Ascending aorta (tissue), 2 donors: ENCODE measurements at regions not wholly inside any gene's neighbourhood (a gene's known extent, or its start where the extent isn't known, plus 50 kb on each side); places are given as distances from the start of the nearest gene placed in this dataset.

Source experiments
- DNase-seq, 2 donors: peaks; one replicate each; pipeline ENCODE4 v3.0.0-alpha.2; 2019; ENCODE audit warnings: low spot score in 2 of 2
- H3K27ac ChIP-seq, 2 donors: fragments of 200-600 bp; sonication (generic); one replicate each; pipeline ENCODE4 v1.5.1; 2016 to 2017; ENCODE audit warnings: mild to moderate bottlenecking in 1 of 2
- H3K27me3 ChIP-seq: fragments of 200-600 bp; sonication (generic); one replicate; pipeline ENCODE4 v1.5.1; 2017
- H3K36me3 ChIP-seq, 2 donors: fragments of 200-600 bp; sonication (generic); one replicate each; pipeline ENCODE4 v1.5.1; 2016
- H3K4me1 ChIP-seq, 2 donors: fragments of 200-600 bp; sonication (generic); one replicate each; pipeline ENCODE4 v1.5.1; 2016 to 2017; ENCODE audit warnings: mild to moderate bottlenecking in 1 of 2
- H3K4me3 ChIP-seq, 2 donors: fragments of 200-600 bp; sonication (generic); one replicate each; pipeline ENCODE4 v1.5.1; 2016 to 2017; ENCODE audit warnings: mild to moderate bottlenecking in 1 of 2
- H3K9me3 ChIP-seq, 2 donors: fragments of 200-600 bp; sonication (generic); one replicate each; pipeline ENCODE4 v1.5.1; 2016
- intact Hi-C: fragments of 100-400 bp; cut with DNase I; formaldehyde crosslinking; loops from one replicate; pipeline ENCODE4 v1.15.1; 2023
- TF ChIP-seq, protein P1 (sequence below), 3 experiments: fragments of 200-600 bp in 2 of 3; fragments of 450-650 bp in 1 of 3; sonication (generic) in 2 of 3; IDR thresholded peaks; one replicate each; pipeline ENCODE4 v1.5.1; 2016 to 2019; ENCODE audit warnings: antibody characterized with exemption in 3 of 3, mild to moderate bottlenecking in 1 of 3, moderate library complexity in 1 of 3

DNA sequence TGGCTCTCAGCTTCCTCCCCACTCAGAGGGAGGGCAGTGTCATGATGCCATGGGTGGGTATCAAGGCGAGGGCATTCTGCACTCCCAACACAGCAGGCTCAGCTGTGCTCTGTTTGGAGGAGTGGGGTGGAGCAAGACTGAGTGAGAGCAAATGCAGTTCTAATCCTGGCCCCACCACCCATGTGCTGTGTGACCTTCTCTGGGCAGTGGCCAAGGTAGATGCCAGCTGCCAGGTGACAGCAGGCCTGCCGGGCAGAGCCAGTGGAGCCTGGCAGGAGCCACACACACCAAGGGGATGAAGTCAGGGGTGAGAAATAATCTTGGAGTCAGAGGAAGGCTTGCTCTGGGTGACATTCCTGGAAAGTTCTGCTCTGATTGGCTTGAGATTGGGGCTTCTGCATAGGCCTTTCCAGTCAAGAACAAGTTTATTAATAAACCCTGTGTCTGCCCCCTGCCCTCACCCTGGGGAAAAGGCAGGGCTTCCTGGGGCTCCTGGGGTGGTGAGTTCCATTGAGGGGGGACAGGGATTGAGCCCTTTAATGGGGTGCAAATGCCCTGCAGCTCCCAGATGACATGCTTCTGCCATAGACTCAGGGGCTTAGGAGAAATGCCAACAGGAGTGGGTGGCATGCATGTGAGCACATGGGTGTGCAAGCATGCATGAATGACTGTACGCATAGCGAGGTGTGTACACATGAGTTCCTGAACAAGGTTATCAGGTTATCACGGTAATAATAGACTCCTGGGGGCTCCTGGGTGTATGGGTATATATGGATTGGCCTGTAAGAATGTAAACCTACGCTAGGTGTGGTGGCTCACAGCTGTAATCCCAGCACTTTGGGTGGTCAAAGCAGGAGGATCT, 134.2 kb downstream of the MRPL14 start:
- H3K27me3 ChIP-seq = no peaks in the 10 kb centered on the region
- peak in 1 of 2 donors; percentile 35 for DNase-seq
- H3K4me1 ChIP-seq = peaks cover 6 to 20% of the 10 kb centered on the region in 2 donors
- TF ChIP-seq, protein P1, sequence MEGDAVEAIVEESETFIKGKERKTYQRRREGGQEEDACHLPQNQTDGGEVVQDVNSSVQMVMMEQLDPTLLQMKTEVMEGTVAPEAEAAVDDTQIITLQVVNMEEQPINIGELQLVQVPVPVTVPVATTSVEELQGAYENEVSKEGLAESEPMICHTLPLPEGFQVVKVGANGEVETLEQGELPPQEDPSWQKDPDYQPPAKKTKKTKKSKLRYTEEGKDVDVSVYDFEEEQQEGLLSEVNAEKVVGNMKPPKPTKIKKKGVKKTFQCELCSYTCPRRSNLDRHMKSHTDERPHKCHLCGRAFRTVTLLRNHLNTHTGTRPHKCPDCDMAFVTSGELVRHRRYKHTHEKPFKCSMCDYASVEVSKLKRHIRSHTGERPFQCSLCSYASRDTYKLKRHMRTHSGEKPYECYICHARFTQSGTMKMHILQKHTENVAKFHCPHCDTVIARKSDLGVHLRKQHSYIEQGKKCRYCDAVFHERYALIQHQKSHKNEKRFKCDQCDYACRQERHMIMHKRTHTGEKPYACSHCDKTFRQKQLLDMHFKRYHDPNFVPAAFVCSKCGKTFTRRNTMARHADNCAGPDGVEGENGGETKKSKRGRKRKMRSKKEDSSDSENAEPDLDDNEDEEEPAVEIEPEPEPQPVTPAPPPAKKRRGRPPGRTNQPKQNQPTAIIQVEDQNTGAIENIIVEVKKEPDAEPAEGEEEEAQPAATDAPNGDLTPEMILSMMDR (IDR thresholded peaks at IDR 0.05) = no peak
- H3K27ac ChIP-seq = peak overlapping the region in 1 of 2 donors; percentile 78
- no peaks in the 10 kb centered on the region for H3K9me3 ChIP-seq
- intact Hi-C loops = loop anchor here (2.0 to 5.0 kb wide), 2 partner anchors 20 to 64 kb away; no protein-coding TSS in a partner anchor
- H3K36me3 ChIP-seq = no peaks in the 10 kb centered on the region
- H3K4me3 ChIP-seq = no peak overlapping the region

DNA sequence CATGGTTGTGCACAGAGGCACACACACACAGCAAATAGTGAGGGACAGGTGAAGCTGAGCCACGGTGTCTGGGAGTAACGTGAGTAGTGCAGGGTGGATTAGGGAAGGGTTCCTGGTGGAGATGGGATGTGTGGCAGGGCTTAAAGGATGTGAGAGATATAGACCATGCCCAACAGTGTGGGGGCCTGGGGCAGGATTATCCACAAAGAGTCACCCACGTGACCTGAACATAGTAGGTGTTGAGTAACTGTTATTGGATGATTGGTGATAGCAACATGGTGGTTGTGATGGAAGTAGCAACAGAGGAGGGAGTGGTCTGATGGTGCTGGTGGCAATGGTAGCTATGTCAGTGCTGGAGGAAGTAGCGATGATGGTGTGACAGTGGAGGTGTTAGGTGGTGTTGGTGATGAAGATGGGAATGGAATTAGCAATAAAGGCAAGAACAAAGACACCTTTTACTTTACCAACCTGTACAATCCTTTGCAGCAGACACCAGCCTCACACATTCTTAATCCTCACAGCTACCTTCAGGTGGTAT, 135.1 kb downstream of the MRPL14 start:
- no peak for DNase-seq
- intact Hi-C loops = loop anchor here (2.0 to 5.0 kb wide), 2 partner anchors 19 to 65 kb away; no protein-coding TSS in a partner anchor
- Histone ChIP-seq H3K9me3 (no peaks in the 10 kb centered on the region), H3K4me3 (no peak overlapping the region), H3K27me3 (no peaks in the 10 kb centered on the region), H3K36me3 (no peaks in the 10 kb centered on the region), H3K4me1 (peaks cover 6 to 20% of the 10 kb centered on the region in 2 donors), H3K27ac (peak overlapping the region in 1 of 2 donors; percentile 67)
- TF ChIP-seq, protein P1 (IDR thresholded peaks at IDR 0.05) = no peak

DNA sequence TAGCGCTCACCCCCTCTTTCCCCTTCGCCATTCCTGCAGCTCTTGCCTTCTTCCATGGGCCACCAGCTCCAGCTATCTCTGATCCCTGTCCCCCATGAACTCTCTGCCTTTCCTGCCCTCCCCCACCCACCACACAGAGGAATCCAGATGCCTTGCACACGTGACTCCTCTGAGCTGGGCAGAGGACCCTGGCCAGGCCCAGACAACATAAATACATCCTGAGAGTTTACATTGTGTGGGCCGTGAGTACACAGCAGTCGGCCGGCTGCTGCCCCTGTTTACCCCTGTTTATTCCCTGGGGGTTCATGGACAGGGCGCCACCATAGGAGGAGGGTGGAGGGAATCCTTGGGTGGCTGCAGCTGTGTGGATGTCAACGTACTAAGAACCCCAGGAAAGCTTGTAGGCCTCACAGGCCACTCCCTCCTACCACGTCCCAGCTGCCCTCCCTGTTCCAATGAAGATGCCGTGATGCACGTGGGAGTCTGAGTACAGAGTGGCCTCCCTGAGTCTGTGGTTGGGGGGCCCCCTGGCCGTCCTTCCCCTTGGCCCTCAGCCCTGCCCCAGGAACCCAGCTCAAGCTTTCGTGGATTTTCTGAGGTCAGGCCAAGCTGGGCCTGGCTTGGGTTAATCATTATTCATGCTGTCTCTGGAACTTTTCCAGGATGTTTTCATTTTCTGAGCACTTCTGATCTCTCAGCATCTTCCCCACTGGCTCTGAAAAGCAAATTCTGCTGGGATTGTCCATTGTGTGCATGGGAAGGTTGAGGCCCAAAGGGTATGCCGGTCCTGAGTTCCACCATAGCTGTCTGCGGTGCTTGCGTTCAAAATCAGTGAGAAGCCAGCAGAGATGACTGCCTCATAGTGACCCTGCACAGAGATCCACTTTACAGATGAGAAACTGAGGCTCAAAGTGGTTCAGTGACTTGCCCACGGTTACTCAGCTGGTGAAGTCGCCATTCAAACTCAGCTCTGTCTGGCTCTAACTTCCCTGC, 136.3 kb downstream of the MRPL14 start:
- intact Hi-C loops = loop anchor here (5.0 kb wide), 1 partner anchor 66 kb away; no protein-coding TSS in a partner anchor
- peak overlapping the region in 1 of 2 donors; percentile 67 for H3K27ac ChIP-seq
- peaks cover 6 to 20% of the 10 kb centered on the region in 2 donors for H3K4me1 ChIP-seq
- H3K36me3 ChIP-seq = no peaks in the 10 kb centered on the region
- no peak for DNase-seq
- TF ChIP-seq, protein P1 (IDR thresholded peaks at IDR 0.05) = no peak
- no peak overlapping the region for H3K4me3 ChIP-seq
- H3K9me3 ChIP-seq = no peaks in the 10 kb centered on the region
- H3K27me3 ChIP-seq = no peaks in the 10 kb centered on the region

DNA sequence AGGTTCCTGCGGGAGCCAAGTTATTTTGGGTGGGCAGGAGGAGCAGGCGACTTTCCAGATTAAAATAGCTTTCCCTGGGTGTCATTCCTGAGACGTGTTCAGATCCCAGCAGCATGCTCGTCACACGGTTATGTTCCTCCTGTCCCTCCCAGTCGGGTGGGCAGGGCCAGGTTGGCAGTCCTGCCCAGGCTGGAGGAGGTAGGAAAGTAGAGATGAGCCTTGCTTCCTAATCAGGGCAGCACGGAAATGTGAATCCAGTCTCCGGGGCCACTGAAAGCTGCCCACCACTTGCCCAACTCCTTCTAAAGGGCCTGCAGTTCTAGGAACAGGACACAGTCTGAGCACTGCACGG, 137.0 kb downstream of the MRPL14 start:
- Histone ChIP-seq H3K27ac (peak overlapping the region; percentile 4 to 67), H3K27me3 (no peaks in the 10 kb centered on the region), H3K9me3 (no peaks in the 10 kb centered on the region), H3K4me1 (peaks cover 6 to 20% of the 10 kb centered on the region in 2 donors), H3K36me3 (no peaks in the 10 kb centered on the region), H3K4me3 (no peak overlapping the region)
- TF ChIP-seq, protein P1 (IDR thresholded peaks at IDR 0.05) = no peak
- DNase-seq = no peak
- intact Hi-C loops = loop anchor here (5.0 kb wide), 1 partner anchor 67 kb away; no protein-coding TSS in a partner anchor

DNA sequence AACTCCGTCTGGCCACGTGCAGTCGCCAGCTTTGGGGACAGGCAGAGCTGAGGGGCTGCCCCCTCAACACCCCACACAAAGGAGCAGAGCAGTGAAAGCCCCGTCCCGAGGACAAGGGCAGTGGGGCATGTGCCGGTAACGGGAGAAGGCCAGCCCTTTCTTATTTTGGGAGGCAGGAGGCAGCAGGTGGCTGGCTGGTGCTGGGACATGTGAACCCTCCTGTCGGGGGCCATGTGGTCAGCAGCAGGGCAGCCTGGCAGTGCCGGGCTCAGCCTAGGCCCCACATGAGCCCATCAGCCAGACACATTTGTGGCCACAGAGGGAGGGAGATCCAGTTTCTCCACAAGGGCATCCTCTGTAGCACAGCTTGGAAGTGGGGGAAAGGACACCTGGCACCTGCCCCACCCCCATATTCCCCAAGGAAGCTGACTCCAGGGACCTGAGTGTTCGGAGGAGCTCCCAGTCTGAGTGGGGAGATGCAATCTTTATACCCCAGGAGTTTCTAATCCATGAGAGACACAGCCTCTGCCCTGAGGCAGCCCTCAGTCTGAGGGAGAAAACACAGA, 137.6 kb downstream of the MRPL14 start:
- Histone ChIP-seq H3K4me1 (peaks cover 6 to 20% of the 10 kb centered on the region in 2 donors), H3K36me3 (no peaks in the 10 kb centered on the region), H3K27ac (peak overlapping the region; percentile 4 to 67), H3K4me3 (no peak overlapping the region), H3K27me3 (no peaks in the 10 kb centered on the region), H3K9me3 (no peaks in the 10 kb centered on the region)
- intact Hi-C loops = loop anchor here (5.0 kb wide), 1 partner anchor 68 kb away; no protein-coding TSS in a partner anchor
- TF ChIP-seq, protein P1 (IDR thresholded peaks at IDR 0.05) = no peak
- DNase-seq = no peak
